Choroid plexus epithelial cell (primary cell): ENCODE measurements at regions not wholly inside any gene's neighbourhood (a gene's known extent, or its start where the extent isn't known, plus 50 kb on each side); places are given as distances from the start of the nearest gene placed in this dataset.

Experiments
- DNase-seq: peaks from one replicate; pipeline ENCODE4 v3.0.0-alpha.2; 2010; ENCODE audit warnings: low read depth
- H3K4me3 ChIP-seq: 2 replicates; pipeline ENCODE4 v1.5.1; 2011; ENCODE audit warnings: low read depth, mild to moderate bottlenecking, control low read depth, low read length, moderate library complexity
- CTCF ChIP-seq: conservative IDR thresholded peaks from 2 replicates; pipeline ENCODE4 v1.5.1; 2011; ENCODE audit warnings: low read depth, mild to moderate bottlenecking, control low read depth, inconsistent platforms, low read length, moderate library complexity

- H3K4me3 ChIP-seq, result no peak overlapping the region
- no peak for TF ChIP-seq CTCF
- no peak for DNase-seq
Observed at GRCh38 chr9:89747596-89747995, 142.8 kb downstream of the GADD45G start.

GRCh38 chr9:89748021-89748670 is 143.3 kb downstream of the GADD45G start:
- TF ChIP-seq CTCF, result no peak
- H3K4me3 ChIP-seq, result no peak overlapping the region
- DNase-seq, result no peak

DNA sequence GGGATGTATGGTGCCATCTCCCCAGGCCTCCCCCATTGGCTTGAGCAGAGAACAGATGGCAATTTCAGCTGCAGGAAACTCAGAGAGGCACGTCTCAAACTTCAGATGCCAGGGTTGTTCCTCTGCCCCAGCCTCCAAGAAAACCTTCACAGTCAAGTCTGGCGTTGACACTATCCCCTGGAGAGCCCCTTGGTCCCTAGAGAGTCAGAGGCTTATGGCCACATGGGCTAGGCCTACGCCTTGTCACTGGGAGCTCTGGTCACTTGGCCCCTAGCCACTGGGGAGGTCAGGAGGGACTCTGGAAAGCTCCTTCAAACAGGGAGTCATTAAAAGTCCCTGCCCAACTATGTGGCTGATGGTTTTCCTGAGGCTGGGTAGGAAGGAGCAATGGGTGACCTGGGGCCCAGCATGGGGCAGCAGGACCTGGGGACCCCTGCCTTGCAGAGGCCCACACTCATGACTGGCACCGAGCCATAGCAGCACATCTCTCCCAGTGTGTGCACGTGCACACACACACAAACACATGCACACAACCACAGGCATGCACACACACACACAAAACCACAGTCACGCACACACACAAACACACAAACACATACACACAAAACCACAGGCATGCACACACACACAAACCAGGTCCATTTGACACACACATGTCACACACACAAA is 144.2 kb downstream of the GADD45G start:
- DNase-seq, result no peak
- H3K4me3 ChIP-seq, result no peak overlapping the region
- no peak for TF ChIP-seq CTCF

GRCh38 chr9:89749500-89750116 is 144.8 kb downstream of the GADD45G start:
- no peak overlapping the region for H3K4me3 ChIP-seq
- DNase-seq, result peak; percentile 26
- TF ChIP-seq CTCF, result no peak

DNA sequence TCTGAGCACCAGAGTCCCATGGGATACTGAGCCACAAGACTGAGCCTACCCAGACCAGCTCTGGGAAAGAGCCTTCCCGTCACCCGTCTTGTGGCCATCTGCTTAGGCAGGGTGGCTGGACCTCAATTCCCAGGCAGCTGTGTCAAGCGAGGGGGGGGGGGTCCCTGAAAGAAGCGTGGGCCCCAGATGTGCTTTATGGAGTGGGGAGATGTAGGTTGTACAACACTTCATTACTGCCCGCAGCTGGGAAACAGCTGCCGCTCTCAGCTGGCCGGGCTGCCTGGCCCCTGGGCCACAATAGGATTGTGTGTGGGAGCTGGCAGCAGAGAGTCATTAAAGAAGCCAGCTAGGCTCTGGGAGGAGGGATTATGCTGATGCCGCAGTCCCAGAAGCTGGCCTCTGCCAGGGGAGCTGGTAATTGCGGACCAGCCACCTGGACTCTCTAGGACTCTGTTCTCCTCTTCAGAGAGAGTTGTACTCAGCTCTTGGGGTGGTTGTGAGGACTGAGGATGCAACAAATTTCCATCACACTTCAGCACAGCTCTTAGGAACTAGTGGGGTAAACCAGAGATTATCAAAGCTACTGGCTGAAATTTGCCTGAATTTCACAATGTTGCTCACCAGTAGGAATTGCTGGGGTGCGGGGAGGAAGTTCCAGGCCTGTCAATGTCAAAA is 145.4 kb downstream of the GADD45G start:
- no peak overlapping the region for H3K4me3 ChIP-seq
- TF ChIP-seq CTCF, result no peak
- DNase-seq, result no peak

DNA sequence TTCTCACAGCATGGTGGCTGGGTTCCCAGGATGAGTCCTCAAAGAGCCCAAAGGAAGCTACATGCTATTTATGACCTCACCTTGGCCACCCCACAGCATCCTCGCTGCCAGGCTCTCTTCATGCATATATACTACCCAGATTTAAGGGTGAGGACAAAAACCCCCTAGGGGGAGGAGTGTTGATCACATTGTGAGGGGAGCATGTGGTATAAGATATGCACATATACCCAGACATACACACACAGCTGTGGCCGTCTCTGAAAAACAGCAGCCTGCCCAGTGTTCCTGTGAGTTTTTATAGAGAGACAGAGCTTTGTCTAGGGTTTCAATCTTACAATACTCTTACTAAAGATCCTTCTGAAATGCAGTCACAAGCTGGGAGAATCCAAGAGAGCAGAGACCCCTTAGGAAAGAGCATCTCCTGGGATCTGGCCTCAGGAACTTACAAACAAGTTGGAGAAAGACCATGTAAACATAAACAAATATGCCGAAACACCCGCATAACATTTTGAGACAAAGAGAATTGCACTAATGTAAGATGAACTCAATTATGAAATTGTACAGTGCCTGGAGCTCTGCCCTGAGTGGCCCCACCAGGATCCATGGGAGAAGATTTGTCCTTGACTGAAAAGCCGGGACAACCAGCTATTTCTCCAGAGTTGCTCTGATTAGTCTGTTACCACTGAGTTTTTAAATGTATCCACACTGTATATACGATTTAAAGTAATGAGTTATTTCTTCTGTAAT is 146.4 kb downstream of the GADD45G start:
- no peak for TF ChIP-seq CTCF
- no peak overlapping the region for H3K4me3 ChIP-seq
- DNase-seq, result no peak
